OCI-M1 (cell line): ENCODE measurements at regions not wholly inside any gene's neighbourhood (a gene's known extent, or its start where the extent isn't known, plus 50 kb on each side); places are given as distances from the start of the nearest gene placed in this dataset.

Source experiments
- DNase-seq: peaks from one replicate; lab custom pipeline; 2025; lab: John Stamatoyannopoulos, UW

- no peak for DNase-seq
Measured at GRCh38 chr3:180543877-180544276, 58.1 kb upstream of the TTC14 start.

DNA sequence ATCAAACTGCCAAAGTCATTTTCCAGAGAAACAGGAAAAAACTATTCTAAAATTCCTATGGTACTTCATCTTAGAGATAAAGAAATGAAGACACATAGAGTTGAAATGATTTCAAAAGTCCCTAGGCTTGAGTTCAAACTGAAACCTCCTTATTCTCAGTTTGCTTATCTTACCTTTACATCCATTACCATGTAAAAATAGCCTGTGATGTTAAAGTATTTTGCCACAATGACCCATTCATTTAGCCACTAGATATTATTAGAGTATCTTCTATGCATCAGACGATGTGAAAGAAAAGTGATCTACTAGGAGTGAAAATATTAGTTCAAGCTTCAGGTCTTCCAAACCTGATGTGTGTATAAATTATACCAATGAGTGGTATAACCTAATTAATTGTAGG lies 55.1 kb upstream of the TTC14 start:
- DNase-seq = no peak

DNA sequence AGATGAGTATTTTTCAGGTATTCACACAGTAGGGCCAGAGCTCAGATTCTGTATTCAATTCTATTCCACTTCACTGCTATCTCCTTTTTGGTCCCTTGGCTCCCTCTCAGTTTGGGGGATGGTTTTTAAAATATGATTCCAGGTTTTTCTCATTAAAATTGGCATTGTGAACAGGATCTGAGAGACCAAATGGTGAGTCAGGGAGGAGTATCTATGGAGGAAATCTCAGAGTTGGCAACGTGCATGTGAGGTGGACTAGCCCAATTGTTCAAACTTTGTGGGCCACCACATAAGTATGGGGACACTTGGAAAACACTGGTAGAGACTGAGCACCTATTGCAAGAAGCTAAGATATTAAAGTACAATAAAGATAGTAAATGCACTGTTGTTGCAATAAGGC lies 53.9 kb upstream of the TTC14 start:
- no peak for DNase-seq
